CD4-positive, alpha-beta T cell treated with Interleukin-4 for 1 hour (primary cell): ENCODE measurements at regions not wholly inside any gene's neighbourhood (a gene's known extent, or its start where the extent isn't known, plus 50 kb on each side); places are given as distances from the start of the nearest gene placed in this dataset.

ENCODE experiments used
- DNase-seq, 2 donors: peaks; one replicate each; pipeline ENCODE4 v3.0.0-alpha.2; 2020 to 2022

DNA sequence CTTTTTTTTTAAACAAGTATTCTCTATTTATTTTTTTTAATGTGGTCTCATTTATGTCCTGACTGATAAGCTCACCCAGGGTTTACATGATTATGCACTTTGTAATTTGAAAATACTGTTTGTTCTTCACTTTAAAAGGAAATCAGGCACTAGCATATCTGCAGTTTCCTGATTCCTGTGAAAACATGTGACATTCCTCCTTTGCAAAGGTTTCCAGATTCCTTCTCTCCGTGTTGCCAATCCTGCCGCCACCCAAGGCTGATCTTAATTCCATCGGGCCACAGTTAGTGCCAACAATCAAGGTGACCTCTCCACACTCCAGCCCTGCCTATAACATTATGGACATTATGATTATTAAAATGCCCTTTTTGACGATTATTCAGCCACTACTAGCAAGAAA lies 225.4 kb downstream of the PCDH7 start:
- no peak for DNase-seq

DNA sequence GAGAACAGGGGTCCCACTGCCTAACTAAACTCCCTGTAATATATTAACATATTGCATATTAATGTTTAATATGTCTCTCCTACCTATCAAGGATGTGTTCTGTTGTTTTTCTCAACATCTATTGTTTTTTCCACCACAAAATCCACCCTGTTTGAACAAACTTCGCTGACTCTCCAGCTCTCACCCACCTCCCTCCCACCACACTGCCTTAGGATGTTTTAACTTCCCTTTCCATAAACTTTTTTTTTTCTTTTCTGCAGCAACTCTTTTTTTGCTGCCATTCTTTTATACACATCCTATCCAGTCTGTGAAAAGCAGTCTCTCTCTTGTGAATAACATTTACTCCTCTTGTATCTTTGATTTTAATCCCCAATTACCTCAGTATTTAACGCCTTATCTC lies 226.1 kb downstream of the PCDH7 start:
- no peak for DNase-seq

DNA sequence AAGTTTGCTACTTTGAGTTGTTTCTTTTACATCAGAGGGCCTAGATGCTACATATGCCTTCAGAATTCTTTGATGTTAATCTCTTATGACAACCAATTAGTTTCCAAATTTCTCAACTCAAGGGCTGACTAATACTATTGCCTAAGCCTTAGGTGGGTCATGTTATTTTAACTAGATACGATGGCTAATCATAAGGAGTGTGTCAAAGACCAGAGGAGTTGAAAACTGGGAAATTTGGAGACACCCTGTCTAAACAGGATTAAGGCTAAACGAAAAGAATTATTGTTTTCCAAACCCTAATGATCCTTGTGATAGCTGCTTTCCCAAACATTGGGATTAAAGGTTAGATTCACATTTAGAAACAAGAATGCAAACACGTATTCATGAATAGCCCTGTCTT lies 228.5 kb downstream of the PCDH7 start:
- DNase-seq: no peak

DNA sequence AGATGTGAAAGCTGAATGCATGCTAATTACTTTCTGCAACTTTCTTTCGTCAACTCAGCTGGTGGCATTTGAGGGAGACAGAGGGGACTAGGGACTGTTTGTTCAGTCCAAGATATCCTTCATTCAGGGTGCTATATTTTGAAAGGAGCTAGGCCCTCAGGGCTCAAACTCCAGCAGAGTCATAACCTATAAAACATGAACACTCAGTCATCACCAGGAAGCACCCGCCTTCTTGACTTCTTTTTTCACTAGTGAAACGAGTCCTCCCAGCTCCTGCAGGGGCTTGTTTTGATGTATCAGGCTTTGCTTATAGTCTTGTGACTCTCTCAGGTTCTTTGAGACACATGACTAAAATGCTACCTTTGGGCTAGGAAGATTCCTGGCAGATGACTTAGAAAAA lies 230.6 kb downstream of the PCDH7 start:
- DNase-seq: no peak

DNA sequence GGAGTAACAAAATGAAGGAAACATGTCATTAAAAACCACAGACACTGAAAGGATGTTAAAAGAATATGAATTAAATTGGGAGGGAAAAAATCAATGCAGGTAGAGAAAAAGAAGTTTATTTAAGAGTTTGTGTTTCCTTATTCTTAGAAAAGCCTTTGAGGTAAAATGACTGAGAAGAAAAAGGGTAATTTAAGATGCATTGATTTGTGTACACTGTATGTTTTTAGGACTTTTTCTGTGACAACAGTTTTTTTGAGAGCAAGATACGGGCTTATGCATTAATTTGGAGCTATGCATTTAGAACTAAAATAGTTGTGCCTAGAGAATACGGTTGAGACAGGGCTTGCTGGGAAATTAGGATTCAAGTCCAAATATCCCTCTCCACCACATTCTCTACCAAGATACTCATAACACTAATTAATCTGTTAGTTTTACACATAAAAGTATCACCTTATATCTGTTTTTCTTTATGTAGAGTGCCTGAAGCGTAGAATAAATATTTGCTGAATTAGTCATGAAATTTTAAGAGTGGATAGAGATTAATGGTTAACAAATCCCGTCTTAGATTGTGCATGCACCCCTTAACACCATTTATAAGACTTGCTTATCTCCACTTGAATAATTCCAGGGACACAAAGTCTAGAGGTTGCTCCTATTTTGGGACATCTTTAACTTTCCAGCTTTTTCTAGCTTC lies 232.5 kb downstream of the PCDH7 start:
- DNase-seq: no peak

DNA sequence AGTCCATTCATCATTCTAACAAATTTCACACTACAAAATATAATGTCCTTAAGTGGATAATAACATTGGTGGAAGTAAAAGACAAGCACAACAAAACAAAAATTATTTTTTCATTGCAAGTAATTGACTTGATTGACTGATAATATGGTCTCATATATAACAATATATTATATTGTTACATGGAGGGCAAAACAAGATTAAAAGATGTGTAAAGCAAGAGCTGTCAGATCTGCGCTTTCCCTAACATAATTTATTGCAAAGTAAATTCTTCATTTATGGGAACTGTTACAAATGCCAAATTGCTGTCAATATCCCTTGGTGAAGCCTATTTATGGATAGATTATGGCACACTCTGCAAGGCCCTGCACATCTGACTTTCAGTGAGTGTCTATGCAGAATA lies 233.6 kb downstream of the PCDH7 start:
- no peak for DNase-seq

DNA sequence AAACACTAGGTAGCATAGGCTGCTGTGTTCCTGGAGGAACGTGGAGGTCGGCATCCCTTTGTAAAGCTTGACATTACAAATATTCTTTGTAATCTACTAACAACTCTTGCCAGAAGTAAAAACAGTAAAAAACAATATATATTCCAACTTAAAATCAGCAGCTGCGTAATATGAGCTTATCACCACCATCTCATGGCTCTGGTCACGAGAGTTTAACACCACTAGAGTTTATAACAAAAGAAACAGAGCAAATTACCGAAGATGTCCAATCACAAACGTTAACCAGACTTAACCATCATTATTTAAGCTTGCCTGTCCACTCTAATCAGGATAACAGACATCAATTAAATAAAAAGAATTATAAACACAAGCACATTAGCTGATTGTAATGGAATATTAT lies 236.7 kb downstream of the PCDH7 start:
- DNase-seq: no peak

DNA sequence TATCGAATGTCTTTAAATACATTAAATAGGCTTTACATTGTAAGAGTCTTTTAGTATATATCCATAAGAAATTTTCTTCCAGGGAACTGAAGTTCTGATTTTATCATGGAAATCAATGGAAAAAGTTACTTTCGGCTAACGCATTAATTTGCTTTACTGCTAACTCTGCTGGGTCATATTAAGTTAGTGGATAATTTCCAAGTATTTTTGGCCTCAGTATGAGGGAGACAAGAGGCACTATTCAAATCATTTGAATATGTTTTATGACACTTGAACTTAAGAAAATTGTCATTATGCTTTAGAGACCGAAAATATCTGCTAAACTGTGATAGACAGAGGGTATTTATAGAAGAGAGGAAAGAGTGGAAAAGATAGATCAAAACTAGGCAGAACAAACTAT lies 237.5 kb downstream of the PCDH7 start:
- no peak for DNase-seq

DNA sequence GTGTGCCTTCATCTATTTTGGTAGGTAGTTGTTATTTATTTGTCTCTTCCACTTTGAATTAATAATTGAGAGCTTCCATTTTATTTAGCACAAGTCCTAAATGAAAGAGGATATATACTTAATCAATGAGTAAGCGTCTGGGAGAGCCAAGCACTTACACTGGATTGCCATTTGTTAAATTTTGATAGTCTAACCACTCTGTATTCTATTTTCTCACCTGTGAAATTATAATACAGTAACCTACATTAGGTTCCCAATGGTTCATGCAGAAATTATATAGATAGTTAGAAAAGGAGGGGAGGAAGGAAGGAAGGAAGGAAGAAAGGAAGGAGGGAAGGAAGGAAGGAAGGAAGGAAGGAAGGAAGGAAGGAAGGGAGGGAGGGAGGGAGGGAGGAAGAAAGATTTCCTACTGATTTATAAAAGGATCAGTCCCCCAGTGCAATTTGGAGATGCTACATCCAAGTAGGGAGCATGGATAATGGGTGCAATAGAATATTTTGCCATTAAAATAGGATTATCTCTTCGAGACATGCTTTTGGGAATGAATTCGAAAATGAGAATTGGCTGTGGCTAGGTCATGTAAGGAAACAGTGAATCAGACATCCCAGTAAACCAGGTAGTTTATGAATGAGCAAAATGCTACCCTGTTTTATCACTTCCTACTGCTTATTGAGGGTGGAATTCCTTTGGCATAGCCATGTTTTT lies 239.8 kb downstream of the PCDH7 start:
- DNase-seq: no peak

DNA sequence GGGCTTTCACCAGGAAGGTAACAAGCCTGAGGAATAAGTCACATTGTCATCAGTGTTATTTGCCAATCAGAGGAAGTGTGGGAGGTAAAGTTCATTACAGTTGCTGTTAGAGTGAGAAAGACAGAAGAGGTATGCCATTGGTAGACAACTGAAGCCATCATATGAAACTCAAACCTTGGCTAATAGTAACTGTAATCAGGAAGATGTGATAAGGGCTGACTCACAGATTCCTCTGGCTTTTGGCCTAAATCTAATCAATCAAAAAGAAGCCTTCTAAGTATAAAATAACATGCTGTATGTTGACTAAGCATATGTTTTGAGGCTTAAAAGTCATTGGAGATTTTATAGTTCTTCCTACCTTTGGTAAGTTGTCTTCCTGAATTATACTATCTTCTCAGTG lies 242.8 kb downstream of the PCDH7 start:
- DNase-seq: no peak

DNA sequence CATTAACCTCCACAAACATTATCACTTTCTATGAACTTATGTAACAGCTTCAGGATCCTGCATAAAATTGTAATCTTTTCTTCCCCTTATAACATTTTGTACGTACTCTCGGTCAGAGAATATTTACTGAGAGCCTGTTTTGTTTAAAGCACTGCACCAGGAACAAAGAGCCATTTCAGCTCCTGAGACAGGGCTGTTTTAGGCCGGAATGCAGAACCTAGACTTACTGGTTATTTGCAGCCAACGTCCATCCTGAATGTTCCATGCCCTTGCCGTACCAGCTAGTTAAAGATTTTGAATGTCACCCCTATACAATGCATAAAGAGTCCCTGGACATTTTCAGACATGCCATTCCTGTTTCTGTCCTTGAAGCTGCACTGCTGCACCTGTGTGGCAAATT lies 248.8 kb downstream of the PCDH7 start:
- DNase-seq: no peak

DNA sequence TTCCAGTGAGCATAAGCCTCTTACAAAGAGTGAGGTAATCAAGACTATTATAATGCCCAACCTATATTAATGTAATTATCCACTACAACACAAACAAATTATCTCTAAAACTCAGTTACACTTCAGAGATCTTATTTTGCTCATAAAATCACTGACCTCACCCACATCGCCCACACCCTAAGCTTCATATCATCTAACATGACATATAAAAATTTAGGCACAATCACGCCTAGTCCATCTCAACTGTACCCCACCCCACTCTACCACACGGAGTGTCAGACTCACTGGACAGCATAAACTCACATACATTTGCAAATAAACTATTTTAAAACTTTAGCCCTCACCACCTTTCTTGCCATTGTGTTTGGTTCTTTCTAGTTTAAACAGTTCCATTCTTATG lies 252.4 kb downstream of the PCDH7 start:
- no peak for DNase-seq

DNA sequence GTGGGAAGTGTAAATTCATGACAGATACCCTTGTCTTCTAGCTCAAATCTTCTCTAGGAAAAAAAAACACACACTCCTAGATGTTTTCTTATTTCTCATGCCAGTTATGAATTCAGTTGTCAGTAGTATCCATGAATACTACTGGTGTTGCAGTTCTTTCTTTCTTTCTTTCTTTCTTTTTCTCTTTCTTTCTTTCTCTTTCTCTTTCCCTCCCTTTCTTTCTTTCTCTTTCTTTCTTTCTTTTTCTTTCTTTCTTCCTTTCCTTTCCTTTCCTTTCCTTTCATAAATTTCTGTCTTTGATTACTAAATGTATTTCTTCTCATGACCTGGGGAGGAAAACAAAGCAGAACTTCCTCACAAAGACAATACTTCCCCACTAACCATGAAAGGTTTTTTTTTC lies 253.8 kb downstream of the PCDH7 start:
- no peak for DNase-seq

DNA sequence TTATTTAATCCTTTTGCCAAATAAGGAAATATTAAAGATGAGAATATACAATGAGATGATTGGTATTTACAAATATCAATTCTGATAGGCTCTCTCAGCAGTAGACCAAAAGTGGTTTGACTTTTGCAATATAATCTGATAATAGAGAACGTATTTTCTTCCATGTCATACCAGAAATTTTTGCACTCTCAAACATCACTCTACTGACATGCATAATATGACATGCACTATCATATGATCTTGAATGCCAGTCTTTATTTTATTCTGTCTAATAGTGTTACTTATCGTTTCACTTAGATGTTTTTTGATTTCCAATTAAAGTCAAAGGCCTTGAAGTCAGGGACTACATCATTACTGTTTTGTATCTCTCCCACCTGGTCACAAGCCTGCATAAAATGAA lies 259.2 kb downstream of the PCDH7 start:
- DNase-seq: no peak

DNA sequence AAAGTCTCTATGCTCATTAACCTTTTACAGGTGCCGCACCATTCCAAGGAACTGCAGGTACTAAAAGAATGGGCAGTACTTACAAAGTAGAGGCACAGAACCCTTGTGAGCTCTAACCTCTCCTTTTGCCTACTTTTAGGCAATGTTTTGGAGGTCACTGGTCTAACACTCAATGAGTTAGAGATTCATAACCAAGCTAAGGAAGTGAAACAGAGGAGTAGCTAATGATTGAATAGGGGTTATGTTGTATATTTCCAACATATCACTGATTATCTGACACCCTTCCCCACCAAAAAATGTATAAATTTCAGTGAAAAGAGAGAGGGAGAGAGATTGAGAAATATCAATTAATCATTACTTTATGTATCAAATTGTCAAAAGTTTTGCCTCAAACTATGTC lies 269.3 kb downstream of the PCDH7 start:
- no peak for DNase-seq

DNA sequence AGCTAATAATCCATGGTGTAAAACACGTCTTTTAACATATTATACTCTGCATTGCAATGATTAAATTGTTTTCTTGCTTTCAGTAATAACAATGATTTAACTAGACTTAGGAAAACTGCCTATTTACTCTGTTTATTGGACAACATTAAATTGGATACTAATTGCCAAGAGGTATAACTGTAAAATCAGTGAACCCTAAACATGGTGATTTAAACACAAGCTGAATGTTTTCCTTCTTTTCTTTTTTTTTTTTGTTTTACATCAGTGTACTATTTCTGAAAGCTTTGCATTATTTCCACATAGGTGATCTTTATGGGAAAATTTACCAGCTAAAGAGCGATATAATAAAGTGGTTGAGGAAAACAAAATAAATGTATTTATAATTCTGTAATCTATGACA lies 276.7 kb downstream of the PCDH7 start:
- DNase-seq: no peak

DNA sequence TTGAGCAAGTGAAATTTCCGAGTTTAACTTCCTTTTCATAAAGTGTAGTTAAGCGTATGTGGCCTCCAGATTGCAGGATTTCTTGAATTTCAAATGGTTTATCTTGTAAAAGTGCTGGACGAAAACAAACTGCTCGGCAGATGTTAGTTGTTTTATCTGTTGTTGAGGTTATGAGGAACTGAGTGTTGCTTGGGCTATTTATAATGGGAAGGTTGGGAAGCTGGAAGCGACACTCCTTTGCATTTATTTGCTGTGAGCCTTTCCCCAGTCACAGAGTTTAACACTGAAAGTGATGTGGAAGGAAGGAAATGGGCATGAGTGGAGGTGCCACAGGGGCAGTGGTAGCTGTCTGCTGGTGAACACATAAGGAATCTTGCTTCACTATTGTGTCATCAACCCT lies 284.9 kb downstream of the PCDH7 start:
- DNase-seq: no peak

DNA sequence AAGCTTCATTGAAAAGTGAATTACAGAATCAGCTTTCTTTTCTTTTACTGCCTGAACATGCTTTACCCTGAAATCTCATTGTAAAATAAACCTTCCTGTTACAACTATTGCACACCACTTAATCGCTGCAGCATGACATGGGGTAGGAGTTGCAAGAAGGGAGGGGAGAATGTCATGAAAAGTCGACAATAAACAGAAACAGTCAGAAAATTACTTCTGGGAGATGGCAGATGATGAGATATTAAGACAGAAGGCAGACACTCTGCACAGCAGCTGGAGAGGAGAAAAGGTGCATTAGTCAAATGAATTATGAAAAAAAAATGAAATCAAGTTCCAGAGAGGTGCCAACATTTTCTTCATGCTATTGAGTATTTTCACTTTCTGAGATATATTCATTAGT lies 287.7 kb downstream of the PCDH7 start:
- DNase-seq: no peak

DNA sequence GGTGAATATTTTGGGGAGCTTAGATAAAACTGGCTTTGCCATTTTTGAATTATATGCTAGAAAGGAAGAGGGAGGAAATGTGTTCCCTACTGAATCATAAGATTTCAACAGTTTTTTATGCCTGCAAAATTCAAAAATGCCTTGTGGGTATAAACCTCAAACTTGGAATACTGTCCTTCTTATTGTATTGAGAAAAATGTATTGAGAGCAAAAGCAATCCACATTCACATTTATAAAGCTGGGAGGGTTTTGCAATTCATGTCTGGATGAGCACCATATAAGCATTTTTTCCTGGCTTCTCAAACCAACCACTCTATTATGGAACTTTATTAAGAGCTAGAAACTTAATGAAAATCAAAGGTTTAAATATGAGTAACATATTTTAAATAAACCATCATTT lies 289.8 kb downstream of the PCDH7 start:
- no peak for DNase-seq

DNA sequence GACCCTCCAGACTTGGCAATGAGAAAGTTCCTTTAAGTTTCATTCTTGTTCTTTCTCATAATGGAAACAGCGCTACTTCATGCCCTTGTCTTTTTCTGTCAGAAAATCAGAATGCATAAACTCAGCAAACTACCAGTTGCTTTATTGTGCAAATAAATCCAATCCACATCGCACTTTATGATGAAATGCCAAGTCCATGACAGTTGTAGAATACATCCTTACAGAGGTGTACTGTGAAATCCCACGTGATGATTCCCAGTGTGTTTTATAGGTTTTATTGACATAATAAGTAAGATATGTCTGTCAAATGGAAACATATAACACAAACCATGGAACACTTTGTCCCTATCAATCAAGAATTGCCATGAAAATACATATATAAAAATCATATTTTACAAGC lies 295.0 kb downstream of the PCDH7 start:
- no peak for DNase-seq

DNA sequence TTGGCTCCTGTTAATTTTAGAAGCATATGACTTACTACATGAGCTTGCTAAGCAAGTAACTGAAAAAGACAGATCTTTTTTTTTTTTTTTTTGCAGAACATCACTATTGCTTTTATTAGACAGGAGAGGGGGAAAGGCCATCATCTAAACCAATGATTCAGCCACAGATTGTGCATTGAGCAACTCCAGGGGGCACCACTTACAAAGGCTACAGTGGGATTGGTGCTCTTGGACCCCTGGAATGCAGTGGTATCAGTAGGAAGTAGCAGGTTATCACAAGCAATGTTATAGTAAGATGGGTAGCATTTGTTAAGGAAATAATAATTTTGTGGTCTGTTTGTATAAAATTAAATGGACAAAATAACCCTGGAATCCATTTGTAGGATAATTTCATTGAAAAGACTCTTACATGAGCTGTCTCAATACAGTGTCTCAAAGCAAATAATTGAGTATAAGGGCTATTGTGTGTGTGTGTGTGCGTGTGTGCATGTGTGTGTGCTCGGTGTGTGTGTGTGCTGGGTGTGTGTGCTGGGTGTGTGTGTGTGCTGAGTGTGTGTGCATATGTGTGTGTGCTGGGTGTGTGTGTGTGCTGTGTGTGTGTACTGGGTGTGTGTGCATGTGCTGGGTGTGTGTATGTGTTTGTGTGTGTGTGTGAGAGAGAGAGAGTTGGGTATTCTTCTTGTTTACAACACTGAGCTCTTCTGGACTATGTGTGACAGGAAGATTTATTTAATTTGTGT lies 296.3 kb downstream of the PCDH7 start:
- DNase-seq: no peak

DNA sequence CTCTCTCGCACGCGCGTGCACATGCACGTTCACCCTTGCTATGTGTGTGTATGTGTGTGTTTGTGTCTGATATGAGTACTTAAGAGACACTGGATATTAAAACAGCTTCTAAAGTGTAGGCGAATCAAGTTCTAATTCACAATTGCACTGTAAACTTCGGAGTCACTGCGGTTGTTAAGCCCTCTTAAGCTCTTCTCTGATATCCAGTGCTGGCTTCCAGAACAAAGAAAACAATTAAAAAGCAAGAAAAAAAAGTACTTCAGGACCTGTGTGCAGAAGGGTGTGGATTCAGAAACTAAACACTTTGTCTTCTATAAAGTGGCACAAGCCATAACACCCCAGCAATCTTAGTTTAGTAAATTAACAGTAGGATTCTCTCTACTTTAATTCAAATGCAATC lies 300.2 kb downstream of the PCDH7 start:
- no peak for DNase-seq

DNA sequence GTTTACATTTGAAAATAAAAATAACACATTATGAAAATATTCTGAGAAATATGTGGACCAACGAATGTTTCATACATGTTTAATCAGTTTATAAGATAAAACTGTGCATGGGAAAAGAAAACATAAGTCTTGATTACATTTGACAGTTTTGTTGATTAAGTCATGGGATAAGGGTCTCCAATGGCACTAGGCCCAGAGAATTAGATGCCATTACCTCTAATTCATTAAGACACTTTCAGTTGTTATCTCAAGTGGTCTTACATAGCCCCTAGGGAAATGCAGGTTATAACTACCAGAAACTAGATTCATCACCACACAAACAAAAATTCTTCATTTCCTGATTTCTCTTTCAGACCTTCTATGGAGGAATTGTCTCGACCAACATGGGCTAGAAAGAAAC lies 300.8 kb downstream of the PCDH7 start:
- no peak for DNase-seq

DNA sequence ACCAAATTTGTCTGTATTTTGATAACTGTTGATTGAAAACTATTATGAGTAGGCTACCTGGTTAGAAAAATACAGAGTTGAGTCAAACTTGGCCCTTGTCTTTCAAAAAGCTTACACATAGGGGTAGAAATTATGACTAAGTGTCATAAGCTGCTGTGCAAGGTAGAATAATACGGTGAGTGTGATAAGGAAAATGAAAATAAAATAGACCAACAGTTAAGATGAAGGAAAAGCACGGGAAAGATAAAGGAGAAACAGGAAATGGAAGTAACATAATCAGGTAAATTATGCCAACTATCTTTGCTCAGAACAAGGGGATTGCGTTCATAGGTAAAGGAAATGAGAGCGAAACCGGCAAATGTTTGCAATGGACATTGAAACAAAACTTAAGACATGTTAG lies 302.5 kb downstream of the PCDH7 start:
- no peak for DNase-seq
